ENCODE measurements at regions not wholly inside any gene's neighbourhood (a gene's known extent, or its start where the extent isn't known, plus 50 kb on each side); places are given as distances from the start of the nearest gene placed in this dataset.

DNA sequence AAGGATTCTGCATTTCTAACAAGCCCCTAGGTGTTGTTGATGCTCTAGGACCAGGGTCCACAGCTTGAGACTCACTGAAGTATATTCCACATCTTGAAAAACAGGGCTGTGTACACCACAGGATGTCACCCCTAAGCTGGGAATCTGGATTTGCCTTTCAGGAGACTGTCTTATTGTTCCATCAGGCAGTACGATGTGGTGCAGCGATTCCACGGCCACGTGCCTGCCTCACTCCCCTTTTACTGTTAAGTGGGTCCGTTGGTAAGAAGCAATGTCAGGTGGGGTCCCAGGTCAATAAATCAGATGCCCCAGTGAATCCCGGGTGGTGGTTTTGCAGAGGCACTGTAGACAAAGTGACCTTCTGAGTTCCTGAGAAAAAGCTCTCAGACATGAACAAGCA lies 470.7 kb downstream of the HS3ST3B1 start:
- intact Hi-C loops (cut with DNase I; ENCODE audit: low total_unique reads), result no loop called here
- H3K36me3 ChIP-seq, result no peaks in the 10 kb centered on the region
- no peaks in the 10 kb centered on the region for H3K27me3 ChIP-seq
- no peak for DNase-seq
- no peaks in the 10 kb centered on the region for H3K9me3 ChIP-seq
- H3K27ac ChIP-seq, result no peak overlapping the region
- H3K4me3 ChIP-seq, result no peak overlapping the region
- no peak for TF ChIP-seq POLR2A (IDR thresholded peaks at IDR 0.05)
- TF ChIP-seq, protein P1, sequence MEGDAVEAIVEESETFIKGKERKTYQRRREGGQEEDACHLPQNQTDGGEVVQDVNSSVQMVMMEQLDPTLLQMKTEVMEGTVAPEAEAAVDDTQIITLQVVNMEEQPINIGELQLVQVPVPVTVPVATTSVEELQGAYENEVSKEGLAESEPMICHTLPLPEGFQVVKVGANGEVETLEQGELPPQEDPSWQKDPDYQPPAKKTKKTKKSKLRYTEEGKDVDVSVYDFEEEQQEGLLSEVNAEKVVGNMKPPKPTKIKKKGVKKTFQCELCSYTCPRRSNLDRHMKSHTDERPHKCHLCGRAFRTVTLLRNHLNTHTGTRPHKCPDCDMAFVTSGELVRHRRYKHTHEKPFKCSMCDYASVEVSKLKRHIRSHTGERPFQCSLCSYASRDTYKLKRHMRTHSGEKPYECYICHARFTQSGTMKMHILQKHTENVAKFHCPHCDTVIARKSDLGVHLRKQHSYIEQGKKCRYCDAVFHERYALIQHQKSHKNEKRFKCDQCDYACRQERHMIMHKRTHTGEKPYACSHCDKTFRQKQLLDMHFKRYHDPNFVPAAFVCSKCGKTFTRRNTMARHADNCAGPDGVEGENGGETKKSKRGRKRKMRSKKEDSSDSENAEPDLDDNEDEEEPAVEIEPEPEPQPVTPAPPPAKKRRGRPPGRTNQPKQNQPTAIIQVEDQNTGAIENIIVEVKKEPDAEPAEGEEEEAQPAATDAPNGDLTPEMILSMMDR (IDR thresholded peaks at IDR 0.05), result no peak
- H3K4me1 ChIP-seq, result no peaks in the 10 kb centered on the region

DNA sequence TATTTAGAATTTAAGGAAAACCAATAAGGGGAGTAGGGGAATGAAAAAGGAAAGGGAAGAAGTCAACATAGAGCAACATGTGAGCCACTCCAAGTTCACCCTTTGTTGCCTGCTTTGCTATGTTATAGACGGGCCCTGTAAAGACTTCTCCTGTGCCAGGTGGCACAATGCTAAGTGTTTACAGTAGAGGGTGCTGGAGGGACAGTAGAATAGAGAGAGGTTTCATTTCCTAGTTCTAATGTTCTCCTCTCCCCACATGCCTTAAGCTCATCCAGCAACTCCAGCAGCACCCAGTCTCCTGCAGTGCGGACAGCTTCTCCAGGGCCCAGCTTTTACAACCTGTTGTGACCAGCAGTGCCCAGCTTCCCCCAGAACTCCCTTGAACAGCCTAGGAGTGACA lies 468.0 kb downstream of the HS3ST3B1 start:
- no peaks in the 10 kb centered on the region for H3K36me3 ChIP-seq
- TF ChIP-seq, protein P1 (IDR thresholded peaks at IDR 0.05), result no peak
- no peak for TF ChIP-seq POLR2A (IDR thresholded peaks at IDR 0.05)
- no peak overlapping the region for H3K27ac ChIP-seq
- no peaks in the 10 kb centered on the region for H3K9me3 ChIP-seq
- H3K27me3 ChIP-seq, result no peaks in the 10 kb centered on the region
- H3K4me3 ChIP-seq, result no peak overlapping the region
- intact Hi-C loops (cut with DNase I; ENCODE audit: low total_unique reads), result no loop called here
- no peaks in the 10 kb centered on the region for H3K4me1 ChIP-seq
- no peak for DNase-seq

DNA sequence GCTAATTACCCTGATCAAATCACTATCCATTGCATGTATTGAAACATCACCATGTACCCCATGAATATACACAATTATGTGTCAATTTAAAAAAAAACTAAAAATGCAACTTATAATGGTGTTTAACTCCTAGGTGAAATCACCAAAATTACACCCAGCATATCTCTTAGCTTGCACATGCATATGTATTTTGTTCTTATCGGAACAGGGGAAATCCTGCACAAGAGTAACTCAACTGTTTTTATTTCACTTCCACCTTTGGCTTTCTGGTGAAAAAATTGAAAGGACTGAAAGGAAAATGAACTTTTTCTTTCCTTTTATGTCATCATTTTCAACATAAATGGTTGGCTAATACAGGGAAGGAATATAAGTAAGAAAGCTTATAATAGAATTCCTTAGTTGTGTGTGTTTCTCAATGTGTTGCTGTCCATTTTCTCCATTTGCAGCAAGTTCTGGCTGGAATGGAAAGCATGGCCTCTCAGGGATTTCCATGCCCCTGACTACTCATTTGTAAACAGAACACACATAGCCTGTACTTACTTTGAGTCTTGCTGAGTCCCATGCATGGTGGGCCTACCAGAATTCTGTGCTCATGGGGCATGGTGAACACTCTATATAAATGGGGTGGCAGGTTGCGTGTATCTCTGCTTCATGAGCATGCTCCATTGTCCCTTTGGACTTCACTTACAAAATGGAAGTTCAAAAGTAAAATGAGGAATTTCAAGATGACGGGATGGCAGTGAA lies 462.0 kb downstream of the HS3ST3B1 start:
- Histone ChIP-seq H3K36me3 (no peaks in the 10 kb centered on the region), H3K27ac (no peak overlapping the region), H3K4me1 (no peaks in the 10 kb centered on the region), H3K9me3 (no peaks in the 10 kb centered on the region), H3K27me3 (no peaks in the 10 kb centered on the region), H3K4me3 (no peak overlapping the region)
- intact Hi-C loops (cut with DNase I; ENCODE audit: low total_unique reads), result no loop called here
- no peak for DNase-seq
- TF ChIP-seq, protein P1 (IDR thresholded peaks at IDR 0.05), result no peak
- no peak for TF ChIP-seq POLR2A (IDR thresholded peaks at IDR 0.05)

DNA sequence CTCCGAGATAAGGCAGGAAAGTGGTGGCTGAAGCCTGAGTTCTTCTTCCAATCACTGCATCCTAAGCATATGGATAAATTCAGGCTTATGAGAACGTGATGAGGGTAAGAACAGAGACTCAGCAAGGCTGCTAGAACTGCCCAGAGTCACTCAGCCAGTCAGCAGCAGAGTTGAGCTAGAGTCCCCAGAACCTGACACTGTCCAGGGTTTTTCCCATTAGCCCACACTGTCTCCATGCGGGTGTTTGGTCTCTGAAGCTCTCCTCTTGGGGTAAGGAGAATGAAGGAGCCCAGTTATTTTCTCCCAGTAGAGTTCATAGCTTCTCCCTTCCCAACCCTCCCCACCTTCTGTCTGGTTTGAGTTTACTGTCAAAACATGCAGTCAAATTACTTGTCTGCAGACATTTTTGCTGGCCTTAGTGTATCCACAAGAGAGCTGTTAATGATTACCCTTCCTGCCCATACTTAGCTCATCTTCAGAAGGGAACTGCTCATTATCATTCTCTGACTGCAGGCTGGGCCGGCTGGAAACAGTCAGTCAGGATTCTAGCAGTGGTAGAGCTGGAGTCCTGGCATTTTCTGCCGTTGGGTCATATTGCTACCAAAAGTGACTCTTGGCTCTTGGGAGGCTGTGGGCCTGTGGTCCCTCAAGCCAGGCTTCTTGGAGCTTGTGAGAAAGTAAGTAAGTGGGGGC lies 460.0 kb downstream of the HS3ST3B1 start:
- Histone ChIP-seq H3K36me3 (no peaks in the 10 kb centered on the region), H3K27me3 (no peaks in the 10 kb centered on the region), H3K4me3 (no peak overlapping the region), H3K4me1 (no peaks in the 10 kb centered on the region), H3K27ac (no peak overlapping the region), H3K9me3 (no peaks in the 10 kb centered on the region)
- TF ChIP-seq, protein P1 (IDR thresholded peaks at IDR 0.05), result no peak
- TF ChIP-seq POLR2A (IDR thresholded peaks at IDR 0.05), result no peak
- intact Hi-C loops (cut with DNase I; ENCODE audit: low total_unique reads), result no loop called here
- no peak for DNase-seq

DNA sequence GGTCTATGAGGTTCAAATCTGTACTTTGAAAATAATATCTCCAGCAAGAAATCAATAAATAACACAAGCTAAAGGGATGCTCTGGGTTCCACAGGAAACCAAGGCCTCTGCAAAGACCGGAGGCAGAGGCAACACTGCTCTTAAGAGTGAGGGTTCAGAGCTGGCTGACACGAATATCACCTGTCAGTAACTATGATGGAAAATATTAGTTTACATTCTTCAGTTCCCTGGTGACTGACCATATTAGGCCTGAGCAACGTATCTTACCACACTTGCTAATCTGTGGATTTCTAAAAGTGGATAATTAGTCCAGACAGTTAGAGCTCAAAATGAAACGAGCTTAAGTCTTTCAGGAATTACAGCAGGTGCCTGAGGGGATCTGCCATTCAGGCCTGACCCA lies 459.3 kb downstream of the HS3ST3B1 start:
- Histone ChIP-seq H3K36me3 (no peaks in the 10 kb centered on the region), H3K4me3 (no peak overlapping the region), H3K4me1 (no peaks in the 10 kb centered on the region), H3K9me3 (no peaks in the 10 kb centered on the region), H3K27me3 (no peaks in the 10 kb centered on the region), H3K27ac (no peak overlapping the region)
- intact Hi-C loops (cut with DNase I; ENCODE audit: low total_unique reads), result no loop called here
- no peak for DNase-seq
- TF ChIP-seq, protein P1 (IDR thresholded peaks at IDR 0.05), result no peak
- TF ChIP-seq POLR2A (IDR thresholded peaks at IDR 0.05), result no peak

Measured in uterus (tissue), 3 donors.